Caco-2 (cell line): ENCODE measurements at regions not wholly inside any gene's neighbourhood (a gene's known extent, or its start where the extent isn't known, plus 50 kb on each side); places are given as distances from the start of the nearest gene placed in this dataset.

Experiments used
- BruUV-seq: library from RNA; stranded (reverse); fragments of 400-500 nt; replicated peaks from 2 replicates; lab custom pipeline; 2021; lab: Mats Ljungman, UMichigan
- CTCF ChIA-PET: fragments of 300-600 bp; sonication (Branson Sonifier 250); formaldehyde crosslinking; loops from one replicate; lab custom pipeline; 2022; ENCODE audit warnings: antibody characterized with exemption; lab: Charles Lee
- POLR2A ChIA-PET: fragments of 300-600 bp; sonication (Branson Sonifier 250); formaldehyde crosslinking; loops from one replicate; lab custom pipeline; 2022; ENCODE audit warnings: antibody characterized with exemption; lab: Charles Lee
- DNase-seq, 2 experiments: peaks; one replicate each; pipeline versions ENCODE4 v3.0.0 to v3.0.0-alpha.2; 2020 to 2022
- H3K27me3 ChIP-seq: replicated peaks from 2 replicates; pipeline ENCODE4 v1.6.0; 2011; ENCODE audit warnings: low read length; ENCODE audit not compliant: control insufficient read depth, insufficient read depth
- H3K36me3 ChIP-seq: 2 replicates; pipeline ENCODE4 v1.5.1; 2011; ENCODE audit warnings: low read length; ENCODE audit not compliant: control insufficient read depth, insufficient read depth
- H3K4me1 ChIP-seq: fragments of 250-450 bp; sonication (Bioruptor Pico); 2 replicates; pipeline ENCODE4 v1.5.1; 2020; ENCODE audit warnings: mild to moderate bottlenecking
- H3K4me3 ChIP-seq: 2 replicates; pipeline ENCODE4 v1.5.1; 2011; ENCODE audit warnings: low read depth, mild to moderate bottlenecking, control low read depth, low read length
- H3K9me3 ChIP-seq: fragments of 250-450 bp; sonication (Bioruptor Pico); 2 replicates; pipeline ENCODE4 v1.5.1; 2020; ENCODE audit warnings: mild to moderate bottlenecking, moderate library complexity
- H3K27ac Mint-ChIP-seq: one replicate; pipeline ENCODE4 v1.8.0; 2022; ENCODE audit warnings: mixed read lengths; ENCODE audit not compliant: unreplicated experiment
- H3K27me3 Mint-ChIP-seq: one replicate; pipeline ENCODE4 v1.8.0; 2022; ENCODE audit warnings: mixed read lengths; ENCODE audit not compliant: insufficient read depth, unreplicated experiment
- H3K36me3 Mint-ChIP-seq: one replicate; pipeline ENCODE4 v1.8.0; 2022; ENCODE audit warnings: mild to moderate bottlenecking, mixed read lengths; ENCODE audit not compliant: insufficient read depth, unreplicated experiment
- H3K4me1 Mint-ChIP-seq: one replicate; pipeline ENCODE4 v1.8.0; 2022; ENCODE audit warnings: low read depth, mixed read lengths; ENCODE audit not compliant: unreplicated experiment
- H3K4me3 Mint-ChIP-seq: one replicate; pipeline ENCODE4 v1.8.0; 2022; ENCODE audit warnings: mild to moderate bottlenecking, moderate library complexity, mixed read lengths; ENCODE audit not compliant: unreplicated experiment
- H3K9me3 Mint-ChIP-seq: one replicate; pipeline ENCODE4 v1.8.0; 2022; ENCODE audit warnings: mixed read lengths; ENCODE audit not compliant: unreplicated experiment
- CTCF ChIP-seq, 2 experiments: fragments of 200-600 bp in 1 of 2; IDR thresholded peaks; 1 replicate in 1 of 2; 2 replicates in 1 of 2; pipeline versions ENCODE4 v1.5.1 to v1.8.0; 2011 to 2022; ENCODE audit warnings: antibody characterized with exemption in 1 of 2, control low read depth in 1 of 2, inconsistent platforms in 1 of 2, low read depth in 1 of 2, low read length in 1 of 2, mild to moderate bottlenecking in 1 of 2, moderate library complexity in 1 of 2; ENCODE audit not compliant: insufficient read depth in 1 of 2, severe bottlenecking in 1 of 2, unreplicated experiment in 1 of 2
- intact Hi-C: fragments of 100-400 bp; cut with micrococcal nuclease; formaldehyde crosslinking; loops from one replicate; pipeline ENCODE4 v1.10.0; 2022; ENCODE audit not compliant: unreplicated experiment

GRCh38 chr3:62997369-62997768 is 122.2 kb upstream of the CADPS start:
- CTCF ChIA-PET, result no interaction called here
- Mint-ChIP-seq H3K4me1 (peaks cover 8% of the 10 kb centered on the region), H3K4me3 (no peak overlapping the region), H3K36me3 (no peaks in the 10 kb centered on the region), H3K27ac (no peak overlapping the region), H3K27me3 (peaks cover 13% of the 10 kb centered on the region), H3K9me3 (no peaks in the 10 kb centered on the region)
- POLR2A ChIA-PET, result no interaction called here
- no peak for DNase-seq
- H3K9me3 ChIP-seq, result no peaks in the 10 kb centered on the region
- no peak for TF ChIP-seq CTCF (IDR thresholded peaks at IDR 0.05; ENCODE audit: insufficient read depth in 1 of 2, low read depth in 1 of 2, low read length in 1 of 2, severe bottlenecking in 1 of 2, unreplicated experiment in 1 of 2)
- H3K4me1 ChIP-seq, result no peaks in the 10 kb centered on the region
- no peaks in the 10 kb centered on the region for H3K27me3 ChIP-seq
- intact Hi-C loops, result no loop called here
- no peaks in the 10 kb centered on the region for H3K36me3 ChIP-seq
- no TSS peak for BruUV-seq
- no peak overlapping the region for H3K4me3 ChIP-seq

GRCh38 chr3:62999158-62999557 is 123.9 kb upstream of the CADPS start:
- H3K27me3 ChIP-seq, result no peaks in the 10 kb centered on the region
- no peak overlapping the region for H3K4me3 ChIP-seq
- H3K9me3 Mint-ChIP-seq, result no peaks in the 10 kb centered on the region
- no peaks in the 10 kb centered on the region for H3K9me3 ChIP-seq
- peaks cover 8% of the 10 kb centered on the region for H3K4me1 Mint-ChIP-seq
- ChIA-PET CTCF (no interaction called here), POLR2A (no interaction called here)
- H3K4me3 Mint-ChIP-seq, result no peak overlapping the region
- H3K4me1 ChIP-seq, result no peaks in the 10 kb centered on the region
- DNase-seq, result no peak
- intact Hi-C loops, result no loop called here
- H3K36me3 Mint-ChIP-seq, result no peaks in the 10 kb centered on the region
- BruUV-seq, result no TSS peak
- peaks cover 13% of the 10 kb centered on the region for H3K27me3 Mint-ChIP-seq
- no peaks in the 10 kb centered on the region for H3K36me3 ChIP-seq
- no peak overlapping the region for H3K27ac Mint-ChIP-seq
- TF ChIP-seq CTCF (IDR thresholded peaks at IDR 0.05; ENCODE audit: insufficient read depth in 1 of 2, low read depth in 1 of 2, low read length in 1 of 2, severe bottlenecking in 1 of 2, unreplicated experiment in 1 of 2), result no peak

GRCh38 chr3:62999791-63000190 is 124.6 kb upstream of the CADPS start:
- Mint-ChIP-seq H3K4me3 (no peak overlapping the region), H3K9me3 (no peaks in the 10 kb centered on the region), H3K4me1 (peaks cover 7% of the 10 kb centered on the region), H3K27ac (no peak overlapping the region), H3K36me3 (no peaks in the 10 kb centered on the region), H3K27me3 (peaks cover 13% of the 10 kb centered on the region)
- Histone ChIP-seq H3K36me3 (no peaks in the 10 kb centered on the region), H3K9me3 (no peaks in the 10 kb centered on the region), H3K4me1 (no peaks in the 10 kb centered on the region), H3K27me3 (no peaks in the 10 kb centered on the region), H3K4me3 (no peak overlapping the region)
- POLR2A ChIA-PET, result no interaction called here
- no peak for TF ChIP-seq CTCF (IDR thresholded peaks at IDR 0.05; ENCODE audit: insufficient read depth in 1 of 2, low read depth in 1 of 2, low read length in 1 of 2, severe bottlenecking in 1 of 2, unreplicated experiment in 1 of 2)
- no peak for DNase-seq
- intact Hi-C loops, result no loop called here
- BruUV-seq, result no TSS peak
- CTCF ChIA-PET, result no interaction called here
